Endodermal cell (in vitro differentiated cells): ENCODE measurements at regions not wholly inside any gene's neighbourhood (a gene's known extent, or its start where the extent isn't known, plus 50 kb on each side); places are given as distances from the start of the nearest gene placed in this dataset.
A peak's percentile ranks its signal among the peaks of the same experiment; 100 is the strongest.

Experiments used
- DNase-seq: peaks from one replicate; pipeline ENCODE4 v3.0.0-alpha.2; 2017
- H3K27ac ChIP-seq: 2 replicates; pipeline ENCODE4 v1.5.1; 2013; ENCODE audit warnings: mild to moderate bottlenecking, low read depth, low read length, moderate library complexity
- H3K27me3 ChIP-seq: 2 replicates; pipeline ENCODE4 v1.6.1; 2013; ENCODE audit warnings: mild to moderate bottlenecking, low read length, moderate library complexity; ENCODE audit not compliant: insufficient read depth, control insufficient read depth, poor library complexity, severe bottlenecking
- H3K36me3 ChIP-seq: 2 replicates; pipeline ENCODE4 v1.7.0; 2013; ENCODE audit warnings: mild to moderate bottlenecking, low read length, moderate library complexity; ENCODE audit not compliant: control insufficient read depth, insufficient read depth
- H3K4me1 ChIP-seq: one replicate; pipeline ENCODE4 v1.7.0; 2013; ENCODE audit warnings: low read length; ENCODE audit not compliant: control insufficient read depth, insufficient read depth
- H3K4me3 ChIP-seq: 2 replicates; pipeline ENCODE4 v1.5.1; 2013; ENCODE audit warnings: mild to moderate bottlenecking, low read length, moderate library complexity
- H3K9ac ChIP-seq: 2 replicates; pipeline ENCODE4 v1.6.1; 2013; ENCODE audit warnings: mild to moderate bottlenecking, low read length, moderate library complexity; ENCODE audit not compliant: poor library complexity, severe bottlenecking; ENCODE audit errors: extremely low read depth
- H3K9me3 ChIP-seq: 2 replicates; pipeline ENCODE4 v1.6.1; 2013; ENCODE audit warnings: mild to moderate bottlenecking, low read length, moderate library complexity; ENCODE audit not compliant: control insufficient read depth
- H3K27ac Mint-ChIP-seq: 2 replicates; pipeline ENCODE4 v1.8.0; 2020; ENCODE audit warnings: mixed read lengths
- H3K27me3 Mint-ChIP-seq: 2 replicates; pipeline ENCODE4 v1.8.0; 2021; ENCODE audit warnings: mild to moderate bottlenecking, mixed read lengths; ENCODE audit not compliant: insufficient read depth
- H3K36me3 Mint-ChIP-seq: 2 replicates; pipeline ENCODE4 v1.8.0; 2020; ENCODE audit warnings: low read depth, mixed read lengths
- H3K4me1 Mint-ChIP-seq: 2 replicates; pipeline ENCODE4 v1.8.0; 2020; ENCODE audit warnings: mixed read lengths
- H3K4me3 Mint-ChIP-seq: 2 replicates; pipeline ENCODE4 v1.8.0; 2020; ENCODE audit warnings: mild to moderate bottlenecking, moderate library complexity, mixed read lengths
- H3K9me3 Mint-ChIP-seq: 2 replicates; pipeline ENCODE4 v1.8.0; 2020; ENCODE audit warnings: mild to moderate bottlenecking, mixed read lengths
- CTCF ChIP-seq: fragments of 200-600 bp; sonication (generic); conservative IDR thresholded peaks from 2 replicates; pipeline ENCODE4 v1.5.0; 2021; ENCODE audit warnings: antibody characterized with exemption, mild to moderate bottlenecking
- WGBS, 2 experiments: methylation state at CpG; one replicate each; pipeline versions ENCODE4 v1.1.5 to v1.1.7; 2013; ENCODE audit warnings: missing lambda C conversion rate in 2 of 2, mixed read lengths in 1 of 2; ENCODE audit not compliant: insufficient coverage in 1 of 2, insufficient read length in 1 of 2; 5-methylcytosine and 5-hydroxymethylcytosine counted together

DNA sequence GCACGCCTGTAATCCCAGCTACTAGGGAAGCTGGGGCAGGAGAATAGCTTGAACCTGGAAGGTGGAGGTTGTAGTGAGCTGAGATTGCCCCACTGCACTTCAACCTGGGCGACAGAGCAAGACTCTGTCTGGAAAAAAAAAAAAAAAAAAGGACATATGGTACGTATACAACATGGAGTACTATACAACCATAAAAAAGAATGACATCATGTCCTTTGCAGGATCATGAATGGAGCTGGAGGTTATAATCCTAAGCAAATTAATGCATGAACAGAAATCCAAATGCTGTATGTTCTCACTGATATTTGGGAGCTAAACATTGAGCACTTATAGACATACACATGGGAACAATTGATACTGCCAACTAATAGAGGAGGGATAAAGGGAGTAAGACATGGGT is 99.3 kb upstream of the KCNJ3 start:
- peaks cover 9% of the 10 kb centered on the region for H3K9me3 ChIP-seq
- no peaks in the 10 kb centered on the region for H3K27me3 Mint-ChIP-seq
- 71 to 100% methylated on average over 1 of the region's 3 CpGs for WGBS, 2 experiments
- no peak overlapping the region for H3K9ac ChIP-seq
- no peak overlapping the region for H3K4me3 ChIP-seq
- peaks cover 12% of the 10 kb centered on the region for H3K4me1 Mint-ChIP-seq
- no peaks in the 10 kb centered on the region for H3K36me3 Mint-ChIP-seq
- H3K9me3 Mint-ChIP-seq = peaks cover 4% of the 10 kb centered on the region
- peaks cover 3% of the 10 kb centered on the region for H3K4me1 ChIP-seq
- H3K27ac ChIP-seq = no peak overlapping the region
- no peak overlapping the region for H3K4me3 Mint-ChIP-seq
- no peak for DNase-seq
- H3K27ac Mint-ChIP-seq = no peak overlapping the region
- no peaks in the 10 kb centered on the region for H3K36me3 ChIP-seq
- TF ChIP-seq CTCF = no peak
- H3K27me3 ChIP-seq = no peaks in the 10 kb centered on the region

GRCh38 chr2:154600927-154601494 is 97.5 kb upstream of the KCNJ3 start:
- H3K4me1 Mint-ChIP-seq = peaks cover 9% of the 10 kb centered on the region
- H3K9me3 ChIP-seq = peaks cover 6% of the 10 kb centered on the region
- H3K9me3 Mint-ChIP-seq = peaks cover 4% of the 10 kb centered on the region
- no peaks in the 10 kb centered on the region for H3K4me1 ChIP-seq
- no peak overlapping the region for H3K27ac Mint-ChIP-seq
- DNase-seq = no peak
- H3K27me3 ChIP-seq = no peaks in the 10 kb centered on the region
- H3K36me3 ChIP-seq = no peaks in the 10 kb centered on the region
- no peak overlapping the region for H3K4me3 ChIP-seq
- H3K4me3 Mint-ChIP-seq = no peak overlapping the region
- H3K36me3 Mint-ChIP-seq = no peaks in the 10 kb centered on the region
- 94 to 96% methylated on average over 3 to 4 of the region's 4 CpGs for WGBS, 2 experiments
- H3K27ac ChIP-seq = no peak overlapping the region
- no peak overlapping the region for H3K9ac ChIP-seq
- no peak for TF ChIP-seq CTCF
- H3K27me3 Mint-ChIP-seq = no peaks in the 10 kb centered on the region

GRCh38 chr2:154603682-154604081 is 94.8 kb upstream of the KCNJ3 start:
- H3K27ac Mint-ChIP-seq = no peak overlapping the region
- no peaks in the 10 kb centered on the region for H3K27me3 Mint-ChIP-seq
- peaks cover 6% of the 10 kb centered on the region for H3K9me3 ChIP-seq
- H3K4me3 Mint-ChIP-seq = no peak overlapping the region
- H3K4me1 ChIP-seq = no peaks in the 10 kb centered on the region
- H3K36me3 Mint-ChIP-seq = no peaks in the 10 kb centered on the region
- H3K27me3 ChIP-seq = no peaks in the 10 kb centered on the region
- no peak overlapping the region for H3K27ac ChIP-seq
- H3K9me3 Mint-ChIP-seq = peaks cover 4% of the 10 kb centered on the region
- peaks cover 9% of the 10 kb centered on the region for H3K4me1 Mint-ChIP-seq
- H3K4me3 ChIP-seq = no peak overlapping the region
- TF ChIP-seq CTCF = peak; percentile 65
- no peak overlapping the region for H3K9ac ChIP-seq
- DNase-seq = no peak
- no peaks in the 10 kb centered on the region for H3K36me3 ChIP-seq
